Hematopoietic multipotent progenitor cell treated with erythropoietin and hydrocortisone succinate and interleukin-3 and kit ligand, for 4 days (in vitro differentiated cells): ENCODE measurements at regions not wholly inside any gene's neighbourhood (a gene's known extent, or its start where the extent isn't known, plus 50 kb on each side); places are given as distances from the start of the nearest gene placed in this dataset.
A peak's percentile ranks its signal among the peaks of the same experiment; 100 is the strongest.

Source experiments
- DNase-seq: peaks from one replicate; pipeline ENCODE4 v3.0.0-alpha.2; 2015

DNA sequence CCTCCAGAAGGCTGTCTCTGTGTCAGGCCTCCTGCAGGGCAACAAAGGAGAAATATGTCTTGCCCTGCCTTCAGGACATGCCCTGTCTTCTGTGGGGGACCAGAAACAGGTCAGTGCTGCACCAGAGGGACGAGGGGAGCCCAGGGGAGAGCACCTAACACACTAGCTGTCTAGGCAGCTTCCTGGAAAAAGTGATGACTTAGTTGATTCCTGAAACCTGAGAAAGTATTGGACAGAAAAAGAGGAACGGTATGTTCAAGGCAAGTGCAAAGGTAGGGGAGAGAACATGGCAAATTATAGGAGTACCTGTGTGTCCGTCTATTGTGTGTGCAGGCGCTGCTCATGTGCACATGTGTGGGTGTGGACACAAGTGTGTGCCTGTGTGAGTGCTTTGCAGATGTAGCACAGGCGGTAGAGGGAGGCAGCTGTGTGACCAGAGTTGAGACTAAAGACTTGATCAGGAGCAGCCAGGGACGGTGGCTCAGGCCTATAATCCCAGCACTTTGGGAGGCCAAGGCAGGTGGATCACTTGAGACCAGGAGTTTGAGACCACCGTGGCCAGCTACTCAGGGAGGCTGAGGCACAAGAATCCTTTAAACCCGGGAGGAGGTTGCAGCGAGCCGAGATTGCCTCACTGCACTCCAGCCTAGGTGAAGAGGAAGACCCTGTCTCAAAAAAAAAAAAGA lies 119.5 kb downstream of the GYPC start:
- DNase-seq: no peak

DNA sequence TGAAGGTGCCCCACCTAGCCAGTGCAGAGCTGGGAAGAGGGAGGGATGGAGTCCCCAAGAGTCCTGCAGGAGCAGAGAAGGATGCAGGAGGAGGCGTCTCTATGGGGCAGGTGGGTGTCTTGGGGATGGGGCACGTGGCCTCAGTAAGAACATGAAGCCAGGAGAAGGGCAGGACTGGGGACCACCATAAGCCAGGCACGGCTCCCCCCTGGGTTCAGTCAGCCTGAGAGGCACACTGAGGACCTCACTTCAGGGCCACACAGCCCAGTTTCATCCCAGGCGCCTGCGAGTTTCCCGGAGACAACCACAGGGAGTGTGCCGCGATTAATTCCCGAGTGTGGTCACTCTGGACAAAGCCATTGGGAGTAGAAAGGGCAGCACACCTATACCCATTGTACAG lies 120.3 kb downstream of the GYPC start:
- no peak for DNase-seq

DNA sequence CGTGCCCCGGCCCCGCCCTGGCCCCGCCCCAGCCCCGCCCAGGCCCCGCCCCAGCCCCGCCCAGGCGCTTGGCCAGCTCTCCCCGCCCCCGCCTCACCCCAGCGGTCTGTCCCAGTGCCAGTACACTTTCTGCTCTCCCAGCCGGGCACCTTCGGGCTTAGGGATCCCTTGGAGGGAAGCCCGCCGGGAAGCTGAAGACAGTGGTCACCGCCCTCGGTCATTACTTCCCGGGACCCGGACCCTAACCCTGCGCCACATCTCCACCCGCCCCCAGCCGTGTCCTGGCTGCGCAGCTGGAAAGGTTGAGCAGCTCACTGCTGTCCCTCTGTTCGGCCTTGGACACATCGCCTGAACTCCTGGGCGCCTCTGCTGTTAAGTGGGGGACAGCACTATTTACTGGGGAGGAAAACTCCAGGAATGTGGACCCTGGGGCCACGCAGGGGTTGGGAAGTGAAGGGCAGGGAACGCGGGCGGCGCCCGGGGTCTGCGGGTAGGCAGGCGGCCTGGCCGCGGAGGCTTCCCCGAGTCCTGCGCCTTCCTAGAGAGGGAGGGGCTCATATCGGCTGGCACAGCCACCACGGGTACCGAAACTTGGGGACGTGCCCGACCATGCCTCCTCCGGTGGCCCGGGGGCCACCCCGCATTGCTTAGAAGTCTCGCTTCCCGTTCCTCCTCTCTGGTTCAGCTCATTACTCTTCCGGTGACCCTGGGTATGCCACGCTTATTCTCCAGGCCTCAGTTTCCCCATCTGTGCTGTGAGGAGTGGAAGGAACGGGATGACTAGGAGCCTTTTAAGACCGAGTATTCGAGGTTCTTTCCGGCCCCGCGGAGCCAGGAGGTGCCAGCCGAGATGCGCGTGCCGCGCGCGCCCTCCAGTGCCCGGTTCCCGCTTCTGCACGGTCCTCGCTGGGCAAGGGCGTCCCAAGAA lies 121.0 kb downstream of the GYPC start:
- peak; percentile 87 for DNase-seq

DNA sequence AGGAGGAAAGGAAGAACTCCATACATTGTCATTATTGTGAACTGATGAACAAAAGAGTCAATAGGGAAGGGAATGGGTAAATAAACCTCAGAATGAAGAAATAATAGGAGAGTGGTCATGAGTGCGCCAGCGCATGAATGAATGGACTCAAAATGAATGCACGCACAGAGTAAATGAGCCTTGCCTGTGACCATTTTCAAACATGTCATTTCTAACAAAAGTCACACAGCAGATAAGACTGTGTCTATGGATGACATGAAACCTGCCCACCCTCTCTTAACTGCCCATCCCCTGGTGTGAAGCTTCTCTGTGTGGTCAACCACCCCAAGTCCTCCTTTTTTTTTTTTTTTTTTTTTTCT lies 121.1 kb upstream of the TEX51 start:
- no peak for DNase-seq

DNA sequence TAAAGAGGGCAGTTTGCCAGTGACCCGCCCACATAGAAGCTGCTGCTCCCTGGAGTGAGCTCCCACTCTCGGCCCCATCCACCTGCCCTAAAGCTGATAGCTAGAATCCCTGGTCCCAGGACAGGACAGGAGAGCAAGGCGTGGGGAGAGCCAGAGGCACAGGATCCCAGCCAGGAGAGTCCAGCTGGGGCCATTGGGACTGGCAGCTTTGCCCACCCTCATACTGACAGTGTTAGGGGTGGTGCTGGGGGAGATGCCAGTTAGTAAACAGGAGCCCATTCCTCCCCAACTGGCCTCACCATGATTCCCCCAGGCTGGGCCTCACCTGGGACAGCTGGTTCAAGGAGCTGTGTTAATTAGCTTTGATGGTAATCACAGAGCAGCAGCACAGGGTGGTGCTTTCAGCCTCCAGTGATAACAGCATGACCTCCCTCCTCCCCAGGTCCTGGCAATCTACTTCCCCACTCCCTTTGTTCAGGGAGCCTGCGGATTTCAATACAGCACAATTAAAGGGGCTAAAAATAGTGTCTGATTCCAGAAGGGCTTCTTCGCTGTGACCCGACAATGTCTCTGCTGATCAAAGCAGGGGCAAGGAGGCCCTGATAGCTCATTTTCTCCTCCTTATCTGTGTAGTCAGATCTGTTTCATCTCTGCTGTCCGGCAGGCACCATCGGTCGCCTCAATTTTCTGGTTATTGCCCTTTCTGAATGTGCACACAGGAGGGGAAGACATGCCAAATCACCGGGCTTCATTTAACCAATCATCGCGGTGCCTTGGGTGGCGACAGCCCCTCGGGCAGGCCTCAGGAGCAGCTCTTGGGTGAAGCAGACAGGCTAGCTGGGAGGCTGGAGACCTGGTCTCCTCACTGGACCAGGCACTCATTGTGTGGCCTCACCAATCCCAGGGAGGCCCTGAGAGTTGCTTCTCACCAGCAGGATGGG lies 119.9 kb upstream of the TEX51 start:
- no peak for DNase-seq

DNA sequence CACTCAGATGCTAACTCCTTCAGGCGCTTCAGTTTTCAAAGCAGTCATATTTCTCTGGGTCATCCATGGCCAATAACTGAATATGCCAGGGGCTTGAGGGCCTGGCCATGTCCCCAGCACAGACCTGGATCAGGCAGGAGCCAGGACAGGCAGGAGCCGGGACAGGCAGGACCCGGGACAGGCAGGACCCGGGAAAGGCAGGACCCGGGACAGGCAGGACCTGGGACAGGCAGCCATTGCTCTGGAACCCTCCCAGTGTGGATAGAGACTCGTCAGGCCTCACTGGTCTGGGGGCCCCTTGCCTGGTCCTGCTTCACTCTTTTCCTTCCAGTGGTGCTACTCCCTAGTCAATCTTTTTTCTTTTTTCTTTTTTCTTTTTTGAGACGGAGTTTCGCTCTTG lies 117.5 kb upstream of the TEX51 start:
- no peak for DNase-seq

DNA sequence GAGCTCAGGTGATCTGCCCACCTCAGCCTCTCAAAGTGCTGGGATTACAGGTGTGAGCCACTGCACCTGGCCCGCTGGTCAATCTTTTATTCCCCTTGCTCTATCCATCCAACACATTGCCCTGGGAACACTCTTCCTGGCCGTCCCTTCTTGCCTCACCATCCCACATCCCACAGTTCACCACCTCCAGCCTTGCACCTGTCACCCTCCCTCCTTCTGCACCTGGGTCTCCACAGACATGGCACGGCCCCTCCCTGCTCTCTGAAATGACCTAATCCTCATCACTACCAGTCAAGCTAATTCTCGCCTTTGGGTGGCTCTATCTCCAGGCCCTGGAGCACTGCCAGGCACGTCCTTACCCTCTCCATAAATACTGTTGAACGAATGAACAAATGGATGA lies 116.9 kb upstream of the TEX51 start:
- DNase-seq: no peak

DNA sequence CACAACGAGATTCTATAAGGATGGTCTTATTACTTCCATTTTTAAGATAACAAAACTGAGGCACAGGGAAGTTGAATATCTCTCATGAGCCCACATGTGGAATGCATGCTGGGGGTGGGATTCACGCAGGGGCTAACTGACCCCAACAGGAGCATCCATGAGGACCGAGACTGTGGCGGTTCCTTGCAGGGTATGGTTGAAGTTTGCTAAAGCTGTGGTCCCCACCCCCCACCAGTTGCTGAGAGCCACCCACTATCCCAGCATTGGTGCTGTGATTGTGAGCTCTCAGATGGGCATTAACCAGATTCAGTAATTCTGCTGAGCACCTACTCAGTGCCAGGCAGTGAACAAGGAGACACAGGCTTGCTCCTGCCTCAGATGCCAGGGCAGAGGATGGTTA lies 116.0 kb upstream of the TEX51 start:
- no peak for DNase-seq

DNA sequence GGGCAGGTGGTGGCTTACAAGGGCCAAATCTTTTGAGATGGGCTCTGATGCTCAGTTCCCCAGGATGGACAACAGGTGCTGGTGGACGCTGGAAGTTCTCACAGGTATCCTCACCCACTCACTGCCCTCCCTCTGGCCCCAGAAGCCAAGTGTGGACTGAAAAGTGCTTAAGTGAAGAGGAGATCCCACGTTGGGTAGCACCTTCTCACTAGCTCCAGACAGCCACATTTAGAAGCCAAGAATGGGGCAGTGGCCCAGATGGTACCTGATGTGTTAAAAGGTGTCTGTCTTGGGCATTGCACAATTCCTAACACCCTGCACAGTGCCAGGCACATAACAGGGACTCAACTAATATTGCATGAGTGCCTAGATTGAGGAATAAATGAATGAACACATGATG lies 115.3 kb upstream of the TEX51 start:
- no peak for DNase-seq

DNA sequence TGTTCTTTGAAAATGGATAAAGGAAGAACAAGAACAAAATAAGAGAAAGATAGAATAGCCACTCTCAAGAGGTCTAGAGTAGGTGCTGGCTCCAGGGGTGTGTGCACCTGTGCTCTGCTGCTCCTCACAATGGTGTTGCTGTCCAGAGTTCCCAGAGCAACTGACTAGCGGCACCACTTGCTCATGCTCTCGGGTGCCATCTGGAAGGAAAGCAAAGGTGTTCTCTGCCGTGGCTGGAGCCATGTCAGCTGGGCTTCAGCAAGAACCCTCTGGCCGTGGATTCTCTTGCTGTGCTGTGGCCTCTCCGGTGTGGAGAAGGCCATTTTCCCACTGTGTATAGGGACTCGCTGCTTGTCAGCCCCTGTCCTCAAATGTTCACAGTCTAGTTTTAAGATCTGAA lies 114.6 kb upstream of the TEX51 start:
- DNase-seq: no peak

DNA sequence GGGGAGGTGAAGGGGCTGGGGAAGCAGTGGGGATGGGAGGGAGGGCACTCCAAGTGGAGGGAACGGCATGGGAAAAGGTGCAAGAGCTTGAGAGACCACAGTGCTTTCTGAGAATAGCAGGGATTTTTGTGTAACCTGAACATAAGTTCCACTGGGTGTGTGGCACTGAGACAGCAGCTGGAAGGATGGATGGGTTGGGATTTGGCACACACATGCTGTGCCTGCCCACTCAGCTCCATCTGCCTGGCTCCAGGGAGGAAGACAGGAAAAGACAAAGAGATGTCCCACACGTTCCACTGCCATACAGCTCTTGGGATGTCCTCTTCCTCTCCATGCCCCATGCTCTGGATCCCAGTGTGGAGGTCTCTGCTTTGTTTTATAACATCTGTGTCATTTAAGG lies 114.1 kb upstream of the TEX51 start:
- DNase-seq: no peak

DNA sequence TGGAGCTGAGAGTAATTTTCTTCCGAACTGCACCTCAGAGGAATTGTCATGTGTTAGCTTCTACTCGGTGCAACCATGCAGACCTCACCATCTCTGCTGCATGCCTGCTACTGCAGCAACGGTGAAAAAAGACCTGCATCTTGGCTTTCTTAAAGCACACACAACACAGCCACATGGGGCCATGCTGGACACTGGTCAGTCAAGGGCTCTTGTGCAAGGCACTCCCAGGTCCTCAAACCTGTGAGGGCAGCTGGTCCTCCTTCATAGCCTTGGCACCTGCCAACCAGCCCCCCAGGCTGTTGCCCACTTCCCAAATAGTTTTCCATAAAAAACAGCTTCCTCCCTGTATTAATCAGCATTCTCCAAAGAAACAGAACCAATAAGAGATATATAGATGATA lies 113.5 kb upstream of the TEX51 start:
- no peak for DNase-seq

DNA sequence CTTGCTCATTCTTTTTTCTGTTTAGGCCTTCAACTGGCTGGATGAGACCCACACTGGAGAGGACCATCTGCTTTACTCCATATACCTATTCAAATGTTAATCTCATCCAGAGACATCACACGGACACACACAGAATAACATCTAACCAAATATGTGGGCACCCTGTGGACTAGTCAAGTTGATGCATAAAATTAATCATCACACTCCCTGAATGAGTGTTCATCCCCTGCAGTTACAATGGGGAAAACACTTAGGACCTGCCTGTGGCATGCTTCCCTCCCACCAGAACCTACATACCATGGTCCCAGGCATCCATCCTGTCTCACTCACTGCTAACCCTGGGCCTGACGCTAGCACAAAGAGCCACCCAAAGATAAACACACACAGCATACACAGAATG lies 112.8 kb upstream of the TEX51 start:
- DNase-seq: no peak

DNA sequence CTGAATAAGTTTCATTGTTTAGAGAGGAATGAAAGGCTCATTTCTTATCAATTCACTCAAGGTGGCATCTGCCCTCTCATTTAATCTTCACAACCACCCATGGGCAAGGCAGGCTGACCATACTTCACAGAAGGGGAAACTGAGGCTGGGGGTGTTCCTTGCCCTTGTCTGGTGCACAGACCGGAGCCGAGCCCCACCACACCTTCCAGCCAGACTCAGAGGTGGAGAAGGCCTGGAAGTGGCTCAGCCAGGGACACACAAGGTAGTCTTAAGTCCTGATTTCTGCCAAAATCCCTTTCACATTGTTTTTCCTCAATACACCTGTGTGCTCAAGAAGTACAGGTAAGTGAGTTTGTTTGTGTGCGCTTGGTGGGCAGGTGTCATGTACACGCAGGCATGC lies 111.9 kb upstream of the TEX51 start:
- DNase-seq: no peak

DNA sequence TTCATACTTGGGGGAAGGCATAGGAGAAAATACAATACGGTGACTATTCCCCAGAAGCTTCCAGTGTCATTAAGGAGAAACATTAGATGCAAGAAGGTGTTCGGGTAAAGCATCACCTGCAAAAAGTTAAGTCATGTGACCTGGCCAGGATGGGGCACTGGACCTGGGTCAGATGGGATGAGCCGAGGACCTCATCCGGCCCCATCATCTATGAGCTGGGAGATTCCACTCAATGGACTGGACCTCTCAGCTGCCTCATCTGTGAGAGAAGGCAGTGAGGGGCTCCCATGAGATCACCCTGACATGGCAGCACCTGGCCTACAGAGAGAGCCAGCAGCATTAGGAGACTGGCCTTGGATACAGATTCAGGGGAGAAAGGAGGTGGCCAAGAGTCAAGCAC lies 111.4 kb upstream of the TEX51 start:
- no peak for DNase-seq

DNA sequence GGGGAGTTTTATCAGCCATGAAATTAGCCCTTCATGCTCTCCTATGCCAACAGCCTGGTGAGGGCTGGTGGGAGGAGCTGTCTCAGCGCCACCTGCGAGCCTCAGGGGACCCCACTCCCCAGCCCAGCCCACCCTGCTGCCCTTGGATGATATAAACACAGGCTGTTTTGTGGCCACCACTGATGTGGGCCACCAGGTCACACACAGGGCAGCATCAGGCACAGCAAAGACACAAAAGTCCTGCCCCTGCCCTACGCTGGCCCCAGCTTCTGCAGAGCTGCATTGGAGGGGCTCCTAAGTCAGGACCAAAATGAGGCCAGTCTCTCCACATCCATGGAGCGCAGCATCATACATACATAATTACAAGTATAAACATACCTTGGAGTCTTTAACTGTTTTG lies 110.6 kb upstream of the TEX51 start:
- no peak for DNase-seq

DNA sequence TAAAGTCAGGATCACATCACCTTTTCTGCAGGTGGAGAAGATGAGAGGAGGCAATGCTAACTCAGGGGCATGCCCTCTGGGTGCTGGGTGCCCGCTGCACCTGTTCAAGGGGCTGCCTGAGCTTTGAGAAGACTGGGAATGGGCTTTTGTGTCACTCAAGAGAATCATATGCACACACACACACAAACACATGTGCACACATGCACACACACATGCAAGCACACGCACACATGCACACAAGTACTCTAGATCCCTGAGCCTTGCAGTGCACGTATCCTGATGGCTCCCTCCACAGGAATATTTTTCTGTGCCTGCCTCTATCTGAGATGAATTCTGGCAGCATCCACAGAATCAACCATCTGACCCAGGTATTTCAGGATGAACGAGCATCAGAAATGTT lies 110.0 kb upstream of the TEX51 start:
- DNase-seq: no peak

DNA sequence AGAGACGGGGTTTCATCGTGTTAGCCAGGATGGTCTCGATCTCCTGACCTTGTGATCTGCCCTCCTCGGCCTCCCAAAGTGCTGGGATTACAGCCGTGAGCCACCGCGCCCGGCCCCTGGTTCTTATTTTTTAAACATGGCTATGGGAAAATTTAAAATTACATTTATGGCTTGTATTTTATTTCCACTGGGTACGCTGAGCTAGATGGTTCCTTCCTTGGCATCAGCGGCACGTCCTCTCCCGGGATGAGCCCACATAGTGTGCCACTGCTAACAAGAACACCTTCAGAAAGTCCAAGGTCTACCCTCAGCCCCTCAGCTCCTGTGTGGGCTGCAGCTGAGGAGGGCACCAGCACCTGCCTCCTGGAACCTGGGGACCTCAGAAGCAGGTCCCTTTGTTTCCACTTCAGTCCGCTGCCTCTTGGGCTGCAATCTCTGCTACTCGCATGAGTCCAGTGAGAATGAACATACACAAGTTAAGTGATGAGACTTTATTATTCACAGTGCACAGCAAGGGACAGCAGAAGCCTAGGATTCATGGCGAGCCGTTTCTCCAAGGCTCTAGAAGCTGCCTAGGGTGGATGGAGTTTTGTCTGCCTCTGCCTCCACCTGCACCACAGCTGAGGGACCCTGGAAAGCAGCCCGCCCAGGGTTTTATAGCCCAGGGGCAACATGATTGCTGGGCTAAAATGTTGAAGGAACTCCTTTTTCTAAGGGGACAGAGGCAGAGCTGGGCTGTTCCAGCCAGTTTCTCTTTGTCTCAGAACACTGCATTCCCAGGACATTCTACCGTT lies 107.5 kb upstream of the TEX51 start:
- no peak for DNase-seq

DNA sequence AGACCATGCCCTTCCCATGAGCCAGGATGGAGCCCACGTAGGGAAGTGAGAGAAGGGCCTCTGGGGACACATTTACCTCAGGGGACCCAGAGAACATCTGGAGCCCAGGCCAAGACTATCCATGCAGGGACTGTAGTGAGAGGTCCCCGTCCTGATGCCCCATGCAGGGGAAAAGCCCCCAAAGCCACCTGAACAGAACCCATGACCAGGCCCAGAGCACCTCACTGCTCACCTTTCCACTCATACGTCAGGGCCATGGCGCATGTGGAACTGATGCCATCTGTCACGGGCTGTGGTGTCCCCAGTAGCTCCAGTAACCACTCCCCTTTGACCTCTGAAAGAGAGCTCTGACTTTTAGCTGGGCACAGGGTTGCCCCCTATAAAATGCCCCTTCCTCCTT lies 106.5 kb upstream of the TEX51 start:
- DNase-seq: no peak

DNA sequence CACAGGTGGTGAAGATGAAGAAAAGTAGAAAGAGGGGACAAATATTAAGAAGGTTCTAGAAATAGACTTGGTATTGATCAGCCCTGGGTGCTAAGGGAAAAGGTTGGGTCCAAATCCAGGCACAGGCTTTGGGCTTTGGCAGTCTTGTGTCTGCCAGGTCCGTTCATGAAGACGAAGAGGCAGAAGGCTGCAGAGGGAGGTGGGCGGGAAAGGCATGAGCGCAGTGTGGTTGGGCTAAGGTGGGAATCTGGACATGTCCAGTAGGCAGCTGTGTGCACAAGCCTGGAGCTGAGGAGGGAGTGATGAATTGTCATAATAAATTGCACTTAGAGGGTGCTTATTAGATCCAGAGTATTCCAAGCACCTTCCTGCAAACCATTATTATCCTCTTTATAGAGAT lies 105.7 kb upstream of the TEX51 start:
- DNase-seq: no peak

DNA sequence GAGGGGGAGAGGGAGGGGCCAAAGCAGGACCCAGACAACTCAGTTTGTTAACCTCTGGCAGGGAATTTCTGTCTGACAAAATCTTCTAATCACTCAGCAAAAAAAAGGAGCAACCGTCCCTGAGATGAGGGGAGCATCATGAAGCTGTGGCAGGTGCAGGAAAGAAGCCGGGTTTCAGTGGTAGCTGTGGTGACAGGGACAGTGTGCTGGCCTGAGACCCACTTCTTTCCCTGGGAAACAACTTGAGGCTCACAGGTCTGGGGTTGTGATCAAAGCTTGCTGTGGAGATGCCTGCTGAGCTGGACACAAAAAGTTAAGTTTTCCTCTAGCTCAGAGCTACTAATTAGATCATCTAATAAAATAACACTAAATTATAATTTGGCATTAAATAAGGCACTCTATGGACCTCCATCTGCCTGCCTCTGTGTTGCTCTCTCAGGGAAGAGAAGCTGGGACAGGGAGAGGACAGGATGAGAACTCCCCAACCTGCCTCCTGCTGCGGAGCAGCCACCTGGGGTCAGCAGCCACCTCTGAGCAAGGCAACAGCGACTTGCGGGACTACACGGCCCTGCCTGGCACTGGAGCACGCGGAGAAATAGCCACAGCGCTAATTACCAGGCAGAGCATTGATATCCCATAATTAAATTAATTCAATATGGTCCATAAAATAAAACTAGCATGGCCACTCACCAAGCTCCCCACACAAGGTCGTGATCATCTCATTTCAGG lies 104.6 kb upstream of the TEX51 start:
- no peak for DNase-seq

DNA sequence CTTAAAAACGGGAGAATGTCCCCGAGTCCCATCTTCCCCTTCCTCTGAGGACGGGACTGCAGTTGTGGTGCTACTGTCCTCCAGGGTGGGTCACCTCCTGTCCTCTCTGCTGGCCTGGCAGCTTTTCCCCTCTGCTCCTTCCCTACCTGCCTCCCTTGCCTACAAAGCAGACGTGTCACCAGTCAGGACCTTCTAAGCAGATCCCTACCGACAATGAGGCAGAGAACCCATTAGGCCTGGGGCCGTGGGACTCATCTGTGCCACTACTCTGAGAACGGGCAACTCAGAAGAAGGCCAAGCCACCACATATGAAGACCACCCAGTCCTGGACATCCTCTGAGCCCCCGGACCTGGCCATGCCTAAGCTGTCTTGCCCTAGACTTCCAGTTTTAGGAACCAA lies 103.0 kb upstream of the TEX51 start:
- no peak for DNase-seq
